D721Med (cell line): ENCODE measurements at regions not wholly inside any gene's neighbourhood (a gene's known extent, or its start where the extent isn't known, plus 50 kb on each side); places are given as distances from the start of the nearest gene placed in this dataset.
A peak's percentile ranks its signal among the peaks of the same experiment; 100 is the strongest.

Experiments used
- DNase-seq: peaks from one replicate; pipeline ENCODE4 v3.0.0; 2011; ENCODE audit warnings: low spot score; ENCODE audit not compliant: insufficient read length
- FAIRE-seq: peaks from 2 replicates; lab custom pipeline; 2011; peaks lifted over from hg19 to GRCh38; lab: Jason Lieb, UNC
- TF ChIP-seq, protein P1 (sequence below): IDR thresholded peaks from 2 replicates; pipeline ENCODE4 v1.5.1; 2012; ENCODE audit warnings: mild to moderate bottlenecking, control low read depth; ENCODE audit not compliant: insufficient read depth; ENCODE audit errors: missing control alignments

DNA sequence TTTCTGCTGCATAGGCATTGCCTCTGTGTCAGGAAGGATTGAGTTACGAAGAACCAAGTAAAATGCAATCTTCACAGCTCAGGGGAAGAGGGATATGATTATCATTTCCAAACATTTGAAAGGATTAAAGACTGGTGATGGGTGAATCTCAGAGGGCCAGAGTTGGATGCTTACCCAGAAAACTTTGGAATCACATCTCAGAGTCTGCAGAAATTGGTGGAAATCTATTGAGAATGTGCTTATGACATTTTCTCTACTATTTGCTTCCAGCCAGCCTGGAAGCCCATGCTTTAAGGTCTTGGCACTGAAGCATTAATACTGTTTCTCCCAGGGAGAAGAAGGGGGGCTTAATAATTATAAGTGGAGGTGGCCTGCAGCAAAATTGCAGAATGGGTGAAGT lies 1301.4 kb upstream of the PIK3C3 start:
- TF ChIP-seq, protein P1, sequence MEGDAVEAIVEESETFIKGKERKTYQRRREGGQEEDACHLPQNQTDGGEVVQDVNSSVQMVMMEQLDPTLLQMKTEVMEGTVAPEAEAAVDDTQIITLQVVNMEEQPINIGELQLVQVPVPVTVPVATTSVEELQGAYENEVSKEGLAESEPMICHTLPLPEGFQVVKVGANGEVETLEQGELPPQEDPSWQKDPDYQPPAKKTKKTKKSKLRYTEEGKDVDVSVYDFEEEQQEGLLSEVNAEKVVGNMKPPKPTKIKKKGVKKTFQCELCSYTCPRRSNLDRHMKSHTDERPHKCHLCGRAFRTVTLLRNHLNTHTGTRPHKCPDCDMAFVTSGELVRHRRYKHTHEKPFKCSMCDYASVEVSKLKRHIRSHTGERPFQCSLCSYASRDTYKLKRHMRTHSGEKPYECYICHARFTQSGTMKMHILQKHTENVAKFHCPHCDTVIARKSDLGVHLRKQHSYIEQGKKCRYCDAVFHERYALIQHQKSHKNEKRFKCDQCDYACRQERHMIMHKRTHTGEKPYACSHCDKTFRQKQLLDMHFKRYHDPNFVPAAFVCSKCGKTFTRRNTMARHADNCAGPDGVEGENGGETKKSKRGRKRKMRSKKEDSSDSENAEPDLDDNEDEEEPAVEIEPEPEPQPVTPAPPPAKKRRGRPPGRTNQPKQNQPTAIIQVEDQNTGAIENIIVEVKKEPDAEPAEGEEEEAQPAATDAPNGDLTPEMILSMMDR = no peak
- no peak for DNase-seq
- no peak for FAIRE-seq

DNA sequence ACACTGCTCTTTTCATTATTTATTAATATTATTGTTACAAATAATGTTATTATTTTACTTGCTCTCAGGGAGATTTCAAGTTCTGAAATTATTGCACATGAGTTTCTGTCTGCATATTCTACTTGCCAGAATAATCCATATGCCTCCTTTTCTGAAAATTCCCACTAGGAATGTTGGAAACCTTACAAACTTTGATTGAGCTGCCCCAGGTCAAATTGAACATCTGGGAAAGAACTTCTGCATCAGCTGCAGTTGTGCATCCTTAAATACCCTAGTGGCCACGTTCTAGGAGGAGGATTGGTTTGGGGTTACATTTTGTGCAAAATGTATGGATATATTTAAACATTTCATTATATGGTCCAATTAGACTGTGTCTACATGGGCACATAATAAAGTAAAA lies 1302.7 kb upstream of the PIK3C3 start:
- TF ChIP-seq, protein P1 = no peak
- DNase-seq = no peak
- no peak for FAIRE-seq

DNA sequence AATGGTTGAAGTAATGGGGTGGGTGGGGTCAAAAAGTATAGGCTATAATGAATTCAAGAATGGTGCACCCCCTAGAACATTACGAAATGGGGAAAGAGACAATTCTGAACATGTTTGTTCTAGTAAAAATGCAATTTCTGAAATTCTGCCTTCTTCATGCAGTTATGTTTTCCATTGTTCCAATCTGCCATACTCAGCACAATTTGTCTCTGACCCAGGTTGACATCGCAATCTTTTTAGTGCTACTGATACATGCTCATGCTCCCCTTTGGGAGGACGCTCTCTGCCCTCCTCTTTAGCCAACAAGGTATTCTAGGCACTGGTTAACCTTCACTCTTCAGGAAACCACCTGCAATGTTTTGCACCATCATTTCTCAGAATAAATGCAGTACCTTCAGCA lies 1303.9 kb upstream of the PIK3C3 start:
- DNase-seq = no peak
- no peak for FAIRE-seq
- TF ChIP-seq, protein P1 = no peak

DNA sequence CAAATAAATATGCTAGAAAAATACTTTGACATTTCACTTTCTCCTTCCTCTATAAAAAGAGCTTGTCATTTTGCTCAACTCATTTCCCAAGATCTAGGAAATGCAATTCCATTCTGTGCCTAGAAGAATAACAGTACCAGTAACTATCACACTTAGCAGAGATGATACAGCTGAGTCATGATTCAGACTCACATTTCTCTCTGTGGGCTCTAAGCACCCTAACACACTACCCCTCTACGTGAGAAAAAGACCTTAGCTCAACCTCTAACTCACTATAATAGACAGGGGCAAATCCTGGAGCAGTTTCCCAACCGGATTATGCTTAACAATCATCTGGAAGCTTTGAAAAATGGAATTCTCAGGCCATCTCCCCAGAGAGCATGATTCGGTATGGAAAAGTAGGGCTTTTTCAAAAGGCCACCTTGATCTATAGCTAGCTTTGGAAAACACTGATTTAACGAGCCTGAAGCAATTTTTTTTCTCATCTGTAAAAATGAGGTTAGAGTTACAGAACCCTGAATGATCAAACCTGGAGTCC lies 1312.3 kb upstream of the PIK3C3 start:
- DNase-seq (no peak), FAIRE-seq (peak; percentile 48)
- TF ChIP-seq, protein P1 = no peak

DNA sequence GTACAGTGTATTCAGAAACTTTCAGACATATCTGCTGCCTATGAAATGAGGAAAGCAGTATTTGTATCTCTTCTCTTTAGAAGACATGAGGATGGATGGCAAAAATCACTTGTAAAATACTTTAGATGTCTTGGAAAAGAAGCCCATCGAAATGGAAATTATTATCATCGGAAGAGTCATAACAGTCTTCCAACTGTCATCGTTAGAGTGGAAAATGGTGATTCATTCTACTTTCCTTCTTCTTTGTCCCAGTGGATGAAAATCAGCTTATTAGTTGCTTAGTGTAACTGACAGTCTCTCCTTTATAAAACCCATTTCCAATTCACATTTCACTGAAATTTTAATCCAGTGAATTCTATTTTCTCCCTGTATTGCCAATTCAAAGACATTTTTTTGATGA lies 1323.7 kb upstream of the PIK3C3 start:
- DNase-seq = no peak
- no peak for FAIRE-seq
- TF ChIP-seq, protein P1 = no peak

DNA sequence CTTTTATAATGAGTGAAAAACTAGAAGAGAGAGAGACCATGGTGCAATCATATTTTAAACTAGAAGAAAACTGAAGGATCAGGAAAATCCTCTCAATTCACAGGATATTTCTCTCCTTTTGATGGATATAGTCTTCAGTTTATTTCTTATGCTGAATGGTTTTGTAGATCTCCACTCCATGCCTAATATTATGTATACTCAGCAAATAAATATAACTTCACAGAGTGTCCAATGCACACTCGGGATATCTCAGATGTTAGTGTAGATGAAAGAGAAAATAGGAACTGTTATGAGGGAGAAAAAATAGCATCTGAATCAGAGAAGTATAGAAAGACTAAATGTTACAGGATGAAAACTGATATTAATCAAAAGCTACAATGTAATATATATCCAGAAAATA lies 1324.5 kb upstream of the PIK3C3 start:
- TF ChIP-seq, protein P1 = no peak
- DNase-seq (no peak), FAIRE-seq (peak; percentile 6)

DNA sequence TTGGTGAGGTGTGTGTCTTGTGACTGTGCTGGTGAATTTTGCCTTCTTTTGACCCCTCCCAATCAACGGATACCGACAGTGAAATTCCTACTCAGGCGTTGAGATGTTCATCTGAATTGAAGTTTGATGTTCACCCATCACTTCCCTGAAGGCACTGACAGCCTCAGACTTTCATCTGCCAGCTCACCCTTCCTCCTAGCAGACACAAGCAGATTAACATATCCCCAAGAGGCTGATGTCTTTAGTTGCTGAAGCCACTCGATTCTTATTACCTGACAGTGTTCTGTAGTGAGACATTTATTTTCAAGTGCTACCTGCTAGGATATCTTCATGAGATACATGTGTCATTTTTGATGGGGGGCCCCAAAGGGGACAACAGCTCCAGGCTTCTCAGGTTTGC lies 1330.1 kb upstream of the PIK3C3 start:
- TF ChIP-seq, protein P1 = no peak
- no peak for DNase-seq
- peak; percentile 70 for FAIRE-seq
